Left lung (tissue), 4 donors: ENCODE measurements at regions not wholly inside any gene's neighbourhood (a gene's known extent, or its start where the extent isn't known, plus 50 kb on each side); places are given as distances from the start of the nearest gene placed in this dataset.

Source experiments
- ATAC-seq: fragments of 200-7000 bp; cut with Tn5 transposase; one replicate; pipeline ENCODE4 v1.9.1; 2020; ENCODE audit warnings: moderate library complexity
- DNase-seq, 4 donors: peaks; one replicate each; pipeline ENCODE4 v3.0.0-alpha.2; 2013 to 2020
- H3K27ac ChIP-seq, 2 donors: fragments of 200-600 bp; sonication (generic) in 1 of 2; one replicate each; pipeline versions ENCODE4 v1.5.0 to v1.8.0; 2020 to 2021
- H3K27me3 ChIP-seq, 2 donors: fragments of 200-600 bp; sonication (generic) in 1 of 2; one replicate each; pipeline versions ENCODE4 v1.5.0 to v1.8.0; 2020 to 2021
- H3K36me3 ChIP-seq, 2 donors: fragments of 200-600 bp; sonication (generic) in 1 of 2; one replicate each; pipeline versions ENCODE4 v1.5.0 to v1.8.0; 2020 to 2021
- H3K4me1 ChIP-seq, 2 donors: fragments of 200-600 bp; one replicate each; pipeline ENCODE4 v1.8.0; 2021
- H3K4me3 ChIP-seq, 2 donors: fragments of 200-600 bp; sonication (generic) in 1 of 2; one replicate each; pipeline versions ENCODE4 v1.5.0 to v1.8.0; 2020 to 2021; ENCODE audit warnings: mild to moderate bottlenecking in 1 of 2
- H3K9me3 ChIP-seq, 2 donors: fragments of 200-600 bp; sonication (generic) in 1 of 2; one replicate each; pipeline versions ENCODE4 v1.5.0 to v1.8.0; 2020 to 2021
- intact Hi-C, 2 donors: fragments of 100-400 bp; cut with DNase I; formaldehyde crosslinking; loops; one replicate each; pipeline versions ENCODE4 v1.11.2 to v1.14.2; 2022
- TF ChIP-seq, protein P1 (sequence below), 2 donors: fragments of 200-600 bp; sonication (generic) in 1 of 2; IDR thresholded peaks; one replicate each; pipeline versions ENCODE4 v1.5.0 to v1.8.0; 2021; ENCODE audit warnings: antibody characterized with exemption in 2 of 2
- donor health status: DM: no; HTN: yes; CAD: no.
- donor health status: DM: no; HTN: no; CAD: no.

DNA sequence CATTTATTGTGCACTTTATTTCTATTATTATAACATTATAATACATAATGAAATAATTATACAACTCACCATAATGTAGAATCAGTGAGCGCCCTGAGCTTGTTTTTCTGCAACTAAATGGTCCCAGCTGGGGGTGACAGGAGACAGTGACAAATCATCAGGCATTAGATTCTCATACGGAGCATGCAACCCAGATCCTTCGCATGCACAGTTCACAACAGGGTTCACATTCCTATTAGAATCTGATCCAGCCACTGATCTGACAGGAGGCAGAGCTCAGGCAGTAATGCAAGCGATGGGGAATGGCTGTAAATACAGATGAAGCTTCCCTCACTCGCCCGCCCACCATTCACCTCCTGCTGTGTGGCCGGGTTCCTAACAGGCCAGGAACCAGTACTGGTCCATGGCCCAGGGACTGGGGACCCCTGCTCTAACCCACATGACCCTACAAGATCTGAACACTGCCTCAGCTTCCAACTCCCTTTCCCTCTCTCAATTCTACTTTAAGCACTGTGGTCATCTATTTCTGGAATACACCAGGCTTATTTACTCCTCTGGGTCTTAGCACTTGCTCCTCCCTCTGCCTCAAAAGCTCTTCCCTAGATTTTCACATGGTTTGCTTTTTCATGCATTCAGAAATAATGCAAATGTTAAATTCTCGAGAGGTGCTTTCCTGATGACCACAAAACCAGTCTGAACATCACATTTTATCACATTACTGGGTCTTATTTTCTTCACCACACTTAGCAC lies 166.8 kb upstream of the HCCS start:
- intact Hi-C loops = no loop called here
- no peak overlapping the region for H3K4me3 ChIP-seq
- ATAC-seq (no peak), DNase-seq (no peak)
- no peaks in the 10 kb centered on the region for H3K36me3 ChIP-seq
- TF ChIP-seq, protein P1, sequence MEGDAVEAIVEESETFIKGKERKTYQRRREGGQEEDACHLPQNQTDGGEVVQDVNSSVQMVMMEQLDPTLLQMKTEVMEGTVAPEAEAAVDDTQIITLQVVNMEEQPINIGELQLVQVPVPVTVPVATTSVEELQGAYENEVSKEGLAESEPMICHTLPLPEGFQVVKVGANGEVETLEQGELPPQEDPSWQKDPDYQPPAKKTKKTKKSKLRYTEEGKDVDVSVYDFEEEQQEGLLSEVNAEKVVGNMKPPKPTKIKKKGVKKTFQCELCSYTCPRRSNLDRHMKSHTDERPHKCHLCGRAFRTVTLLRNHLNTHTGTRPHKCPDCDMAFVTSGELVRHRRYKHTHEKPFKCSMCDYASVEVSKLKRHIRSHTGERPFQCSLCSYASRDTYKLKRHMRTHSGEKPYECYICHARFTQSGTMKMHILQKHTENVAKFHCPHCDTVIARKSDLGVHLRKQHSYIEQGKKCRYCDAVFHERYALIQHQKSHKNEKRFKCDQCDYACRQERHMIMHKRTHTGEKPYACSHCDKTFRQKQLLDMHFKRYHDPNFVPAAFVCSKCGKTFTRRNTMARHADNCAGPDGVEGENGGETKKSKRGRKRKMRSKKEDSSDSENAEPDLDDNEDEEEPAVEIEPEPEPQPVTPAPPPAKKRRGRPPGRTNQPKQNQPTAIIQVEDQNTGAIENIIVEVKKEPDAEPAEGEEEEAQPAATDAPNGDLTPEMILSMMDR (IDR thresholded peaks at IDR 0.05) = no peak
- no peaks in the 10 kb centered on the region for H3K27me3 ChIP-seq
- H3K9me3 ChIP-seq = no peaks in the 10 kb centered on the region
- H3K4me1 ChIP-seq = no peaks in the 10 kb centered on the region
- H3K27ac ChIP-seq = no peak overlapping the region

DNA sequence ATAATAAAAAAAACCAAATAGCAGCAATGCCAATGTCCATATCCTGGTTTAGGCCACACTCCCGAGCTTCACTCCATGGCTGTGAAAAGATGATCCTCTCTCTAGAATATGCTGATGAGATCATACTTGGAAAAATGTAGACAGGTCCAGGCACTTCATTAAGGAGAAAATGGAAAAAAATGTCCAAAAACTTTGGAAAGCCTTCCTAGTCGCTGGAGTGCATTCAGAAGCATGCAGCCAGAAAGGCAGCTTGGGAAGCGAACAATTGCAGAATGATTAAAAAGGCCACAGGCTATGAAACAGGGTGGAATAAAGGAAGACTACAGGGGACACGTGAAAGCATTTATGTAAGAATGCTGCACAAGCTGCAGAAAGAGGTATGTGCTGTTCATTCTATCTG lies 165.6 kb upstream of the HCCS start:
- ATAC-seq = no peak
- TF ChIP-seq, protein P1 (IDR thresholded peaks at IDR 0.05) = no peak
- Histone ChIP-seq H3K36me3 (no peaks in the 10 kb centered on the region), H3K9me3 (no peaks in the 10 kb centered on the region), H3K27ac (no peak overlapping the region), H3K27me3 (no peaks in the 10 kb centered on the region), H3K4me1 (no peaks in the 10 kb centered on the region), H3K4me3 (no peak overlapping the region)
- DNase-seq = no peak
- intact Hi-C loops = no loop called here

DNA sequence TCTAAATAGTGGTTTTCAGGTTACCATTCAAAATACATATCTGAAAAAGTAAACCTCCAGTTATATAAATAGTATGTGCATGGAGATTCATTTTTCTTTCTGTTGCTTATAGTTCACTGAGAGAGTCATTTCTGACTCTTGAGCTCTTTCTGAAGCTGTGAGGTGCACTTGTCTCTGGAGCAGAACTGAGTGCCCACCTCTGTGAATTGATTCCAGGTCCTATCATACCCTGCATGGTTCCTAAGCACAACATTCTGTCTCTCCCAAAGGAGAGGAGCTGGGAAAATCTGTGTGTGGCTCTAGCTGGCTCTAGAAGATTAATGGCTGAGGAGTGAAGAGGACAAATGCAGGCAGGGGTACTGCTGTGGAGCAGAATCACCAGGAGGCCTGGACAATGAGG lies 161.6 kb upstream of the HCCS start:
- intact Hi-C loops = no loop called here
- Histone ChIP-seq H3K27ac (no peak overlapping the region), H3K9me3 (peaks cover 0 to 5% of the 10 kb centered on the region in 2 donors), H3K4me1 (no peaks in the 10 kb centered on the region), H3K4me3 (no peak overlapping the region), H3K36me3 (no peaks in the 10 kb centered on the region), H3K27me3 (no peaks in the 10 kb centered on the region)
- ATAC-seq (no peak), DNase-seq (no peak)
- TF ChIP-seq, protein P1 (IDR thresholded peaks at IDR 0.05) = no peak

DNA sequence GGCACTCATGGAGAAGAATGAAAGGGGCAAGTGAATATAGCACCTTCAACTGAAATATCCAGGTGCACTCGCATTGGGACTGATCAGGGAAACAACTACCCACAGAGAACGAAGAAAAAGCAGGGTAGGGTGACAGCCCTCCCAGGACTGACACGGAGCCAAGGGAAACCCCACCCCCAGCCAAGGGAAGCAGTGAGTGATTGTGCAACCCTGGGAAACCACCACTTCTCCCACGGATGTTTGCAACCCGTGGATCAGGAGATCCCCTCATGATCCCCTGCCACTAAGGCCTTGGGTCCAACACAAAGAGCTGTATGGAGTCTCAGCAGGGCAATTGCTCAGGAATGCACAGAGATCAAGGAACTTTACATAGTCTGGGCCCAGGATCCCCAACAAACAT lies 158.5 kb upstream of the HCCS start:
- Histone ChIP-seq H3K27me3 (no peaks in the 10 kb centered on the region), H3K27ac (no peak overlapping the region), H3K9me3 (peaks cover 0 to 15% of the 10 kb centered on the region in 2 donors), H3K4me3 (no peak overlapping the region), H3K36me3 (no peaks in the 10 kb centered on the region), H3K4me1 (no peaks in the 10 kb centered on the region)
- ATAC-seq = no peak
- TF ChIP-seq, protein P1 (IDR thresholded peaks at IDR 0.05) = no peak
- intact Hi-C loops = no loop called here
- no peak for DNase-seq

DNA sequence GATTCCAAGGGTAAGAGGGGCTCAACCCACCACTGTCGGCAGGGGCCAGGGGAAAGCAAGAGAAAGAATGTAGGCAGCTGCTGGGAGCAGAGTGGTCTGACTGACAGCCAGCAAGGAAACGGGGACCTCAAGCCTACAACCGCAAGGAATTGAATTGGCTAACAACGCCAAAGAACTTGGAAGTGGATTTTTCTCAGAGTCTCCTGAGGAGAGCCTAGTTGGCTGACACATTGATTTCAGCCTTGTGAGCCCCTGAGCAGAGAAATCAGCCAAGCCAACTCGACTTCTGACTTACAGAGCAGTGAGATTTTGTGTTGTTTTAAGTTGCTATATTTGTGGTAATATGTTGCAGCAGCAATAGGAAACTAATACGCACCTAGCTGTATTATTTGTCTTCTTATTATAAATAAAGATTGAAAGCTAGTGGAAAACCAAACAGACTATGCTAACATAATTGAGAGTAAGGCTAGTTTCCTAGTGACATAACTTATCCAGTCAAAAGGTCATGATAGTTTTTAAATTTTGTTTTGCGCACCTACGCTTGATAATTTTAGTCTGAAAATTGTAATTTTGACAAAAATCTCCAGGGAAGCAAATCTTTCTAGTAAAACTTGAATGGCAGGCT lies 145.8 kb upstream of the HCCS start:
- intact Hi-C loops = no loop called here
- Histone ChIP-seq H3K9me3 (no peaks in the 10 kb centered on the region), H3K27me3 (no peaks in the 10 kb centered on the region), H3K4me3 (no peak overlapping the region), H3K27ac (no peak overlapping the region), H3K4me1 (no peaks in the 10 kb centered on the region), H3K36me3 (no peaks in the 10 kb centered on the region)
- TF ChIP-seq, protein P1 (IDR thresholded peaks at IDR 0.05) = no peak
- no peak for DNase-seq
- no peak for ATAC-seq
